ENCODE measurements at regions not wholly inside any gene's neighbourhood (a gene's known extent, or its start where the extent isn't known, plus 50 kb on each side); places are given as distances from the start of the nearest gene placed in this dataset.
"Not testable (repeated sequence)": the region's sequence is repeated elsewhere in the genome, so short reads cannot be mapped to it uniquely, and the experiment has no call there.

- no peak for DNase-seq
Measured at GRCh38 chr3:177647341-177647740, 450.1 kb upstream of the TBL1XR1 start.

- no peak for DNase-seq
Measured at GRCh38 chr3:177647876-177648275, 450.6 kb upstream of the TBL1XR1 start.

GRCh38 chr3:177652556-177653291 is 455.4 kb upstream of the TBL1XR1 start:
- no peak for DNase-seq

GRCh38 chr3:177657243-177657642 is 460.0 kb upstream of the TBL1XR1 start:
- DNase-seq: peak; percentile 87

GRCh38 chr3:177658354-177658753 is 461.1 kb upstream of the TBL1XR1 start:
- no peak for DNase-seq

- not testable (repeated sequence) for DNase-seq
Measured at GRCh38 chr3:177664380-177665103, 467.3 kb upstream of the TBL1XR1 start.

GRCh38 chr3:177665122-177665808 is 468.0 kb upstream of the TBL1XR1 start:
- no peak for DNase-seq

GRCh38 chr3:177672252-177672911 is 475.1 kb upstream of the TBL1XR1 start:
- DNase-seq: no peak

GRCh38 chr3:177673112-177673914 is 476.0 kb upstream of the TBL1XR1 start:
- no peak for DNase-seq

GRCh38 chr3:177674186-177674585 is 476.9 kb upstream of the TBL1XR1 start:
- no peak for DNase-seq

- DNase-seq: no peak
Measured at GRCh38 chr3:177676148-177676547, 478.9 kb upstream of the TBL1XR1 start.

GRCh38 chr3:177676947-177677587 is 479.8 kb upstream of the TBL1XR1 start:
- no peak for DNase-seq

- no peak for DNase-seq
Measured at GRCh38 chr3:177679568-177680471, 482.5 kb upstream of the TBL1XR1 start.

GRCh38 chr3:177680472-177680821 is 483.2 kb upstream of the TBL1XR1 start:
- no peak for DNase-seq

- no peak for DNase-seq
Measured at GRCh38 chr3:177681156-177681555, 483.9 kb upstream of the TBL1XR1 start.

- DNase-seq: no peak
Measured at GRCh38 chr3:177681852-177682251, 484.6 kb upstream of the TBL1XR1 start.

GRCh38 chr3:177683586-177683985 is 486.3 kb upstream of the TBL1XR1 start:
- no peak for DNase-seq

GRCh38 chr3:177686671-177687070 is 489.4 kb upstream of the TBL1XR1 start:
- no peak for DNase-seq

GRCh38 chr3:177687291-177687690 is 490.0 kb upstream of the TBL1XR1 start:
- no peak for DNase-seq

- DNase-seq: no peak
Measured at GRCh38 chr3:177688152-177688551, 490.9 kb upstream of the TBL1XR1 start.

GRCh38 chr3:177689077-177689476 is 491.8 kb upstream of the TBL1XR1 start:
- no peak for DNase-seq

Measured in DMS153 (cell line).